Keratinocyte (primary cell): ENCODE measurements at regions not wholly inside any gene's neighbourhood (a gene's known extent, or its start where the extent isn't known, plus 50 kb on each side); places are given as distances from the start of the nearest gene placed in this dataset.

Experiments used
- CTCF ChIP-seq, 3 experiments: IDR thresholded peaks in 1 of 3; conservative IDR thresholded peaks in 1 of 3; optimal IDR thresholded peaks in 1 of 3; 2 replicates in 2 of 3; 3 replicates in 1 of 3; pipeline versions ENCODE3 to v1.5.1; 2011; ENCODE audit warnings: low read length in 3 of 3, mild to moderate bottlenecking in 3 of 3, moderate library complexity in 2 of 3, control low read depth in 1 of 3, inconsistent platforms in 1 of 3; ENCODE audit not compliant: insufficient read depth in 2 of 3; ENCODE audit errors: extremely low read depth in 1 of 3
- EZH2 ChIP-seq: IDR thresholded peaks from one replicate; pipeline ENCODE4 v1.6.1; 2012; ENCODE audit warnings: inconsistent platforms, mild to moderate bottlenecking, low read length, moderate library complexity

GRCh38 chr4:136725286-136726081 lies 806.8 kb downstream of the PCDH18 start:
- TF ChIP-seq CTCF (optimal IDR thresholded peaks at IDR 0.05 in 1 of 3, IDR thresholded peaks at IDR 0.05 in 1 of 3, conservative IDR thresholded peaks at IDR 0.05 in 1 of 3; ENCODE audit: extremely low read depth in 1 of 3, insufficient read depth in 2 of 3, low read length in 3 of 3) (no peak), EZH2 (no peak)
